ENCODE measurements at regions not wholly inside any gene's neighbourhood (a gene's known extent, or its start where the extent isn't known, plus 50 kb on each side); places are given as distances from the start of the nearest gene placed in this dataset.

DNA sequence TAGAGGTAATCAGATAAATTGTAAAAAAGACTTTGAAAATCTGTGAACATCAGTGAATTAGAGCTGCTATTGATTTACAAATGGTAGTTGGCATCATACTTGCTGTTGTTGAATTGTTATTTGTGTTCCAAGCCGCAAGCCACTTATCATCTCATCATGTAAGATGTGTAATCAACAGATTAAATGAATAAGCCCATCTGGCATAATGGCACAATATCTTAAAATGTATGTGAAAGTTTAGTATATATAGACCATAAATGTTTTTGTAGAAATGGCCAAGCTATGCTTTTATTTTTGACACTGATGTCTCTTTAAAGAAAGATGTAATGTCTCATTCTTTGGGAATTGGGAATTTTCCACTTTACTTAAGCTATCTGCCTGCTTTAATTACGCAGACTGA, 682.6 kb upstream of the GNPDA2 start:
- TF ChIP-seq, protein P1, sequence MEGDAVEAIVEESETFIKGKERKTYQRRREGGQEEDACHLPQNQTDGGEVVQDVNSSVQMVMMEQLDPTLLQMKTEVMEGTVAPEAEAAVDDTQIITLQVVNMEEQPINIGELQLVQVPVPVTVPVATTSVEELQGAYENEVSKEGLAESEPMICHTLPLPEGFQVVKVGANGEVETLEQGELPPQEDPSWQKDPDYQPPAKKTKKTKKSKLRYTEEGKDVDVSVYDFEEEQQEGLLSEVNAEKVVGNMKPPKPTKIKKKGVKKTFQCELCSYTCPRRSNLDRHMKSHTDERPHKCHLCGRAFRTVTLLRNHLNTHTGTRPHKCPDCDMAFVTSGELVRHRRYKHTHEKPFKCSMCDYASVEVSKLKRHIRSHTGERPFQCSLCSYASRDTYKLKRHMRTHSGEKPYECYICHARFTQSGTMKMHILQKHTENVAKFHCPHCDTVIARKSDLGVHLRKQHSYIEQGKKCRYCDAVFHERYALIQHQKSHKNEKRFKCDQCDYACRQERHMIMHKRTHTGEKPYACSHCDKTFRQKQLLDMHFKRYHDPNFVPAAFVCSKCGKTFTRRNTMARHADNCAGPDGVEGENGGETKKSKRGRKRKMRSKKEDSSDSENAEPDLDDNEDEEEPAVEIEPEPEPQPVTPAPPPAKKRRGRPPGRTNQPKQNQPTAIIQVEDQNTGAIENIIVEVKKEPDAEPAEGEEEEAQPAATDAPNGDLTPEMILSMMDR (IDR thresholded peaks at IDR 0.05): no peak

DNA sequence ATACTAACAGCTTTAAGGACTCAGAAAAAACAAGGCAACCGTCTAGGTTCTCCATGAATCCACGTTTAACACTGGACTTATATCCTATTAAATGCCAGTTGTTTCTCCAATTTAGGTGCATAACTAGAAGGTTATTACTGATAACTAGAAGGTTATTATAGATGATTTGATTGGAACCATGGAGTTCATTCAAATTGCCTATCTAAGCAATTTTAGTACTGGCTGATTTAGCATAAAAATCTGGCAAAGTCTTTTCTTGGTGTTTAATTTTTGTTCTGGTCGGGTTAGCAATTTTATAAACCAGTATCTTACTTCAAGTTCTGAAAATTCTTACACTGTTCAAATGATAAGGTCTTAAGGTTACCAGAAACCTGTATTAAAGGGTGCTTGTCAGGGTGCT, 672.8 kb upstream of the GNPDA2 start:
- TF ChIP-seq, protein P1 (IDR thresholded peaks at IDR 0.05): no peak

DNA sequence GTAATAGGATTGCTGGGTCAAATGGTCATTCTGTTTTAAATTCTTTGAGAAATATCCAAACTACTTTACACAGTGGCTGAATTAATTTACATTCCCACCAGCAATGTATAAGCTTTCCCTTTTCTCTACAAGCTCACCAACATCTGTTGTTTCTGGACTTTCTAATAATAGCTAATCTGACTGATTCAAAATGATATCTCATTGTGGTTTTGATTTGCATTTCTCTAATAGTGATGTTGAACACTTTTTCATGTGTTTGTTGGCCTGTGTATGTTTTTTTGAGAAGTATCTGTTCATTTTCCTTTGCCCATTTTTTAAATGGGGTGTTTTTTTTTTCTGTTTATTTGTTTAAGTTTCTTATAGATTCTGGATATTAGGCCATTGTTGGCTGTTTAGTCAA, 659.0 kb upstream of the GNPDA2 start:
- TF ChIP-seq, protein P1 (IDR thresholded peaks at IDR 0.05): no peak

DNA sequence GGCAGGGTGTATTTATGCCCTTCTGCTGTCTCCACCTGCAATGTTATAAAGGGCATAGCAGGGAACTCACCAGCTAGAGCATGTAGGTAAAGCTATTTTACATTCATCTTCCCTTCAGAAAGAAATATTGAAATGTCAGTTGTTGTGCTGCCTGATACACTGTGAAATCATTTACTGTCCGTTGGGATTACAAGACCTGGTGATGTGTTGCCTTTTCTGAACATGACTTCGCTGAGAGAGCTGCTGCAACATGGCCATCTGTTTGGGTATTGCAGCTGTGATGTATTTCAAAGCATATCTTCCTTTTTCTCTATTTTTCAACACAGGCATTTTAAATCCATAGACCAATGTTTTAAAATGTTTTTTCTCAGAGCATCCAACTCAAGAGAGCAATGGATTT, 644.1 kb upstream of the GNPDA2 start:
- TF ChIP-seq, protein P1 (IDR thresholded peaks at IDR 0.05): no peak

DNA sequence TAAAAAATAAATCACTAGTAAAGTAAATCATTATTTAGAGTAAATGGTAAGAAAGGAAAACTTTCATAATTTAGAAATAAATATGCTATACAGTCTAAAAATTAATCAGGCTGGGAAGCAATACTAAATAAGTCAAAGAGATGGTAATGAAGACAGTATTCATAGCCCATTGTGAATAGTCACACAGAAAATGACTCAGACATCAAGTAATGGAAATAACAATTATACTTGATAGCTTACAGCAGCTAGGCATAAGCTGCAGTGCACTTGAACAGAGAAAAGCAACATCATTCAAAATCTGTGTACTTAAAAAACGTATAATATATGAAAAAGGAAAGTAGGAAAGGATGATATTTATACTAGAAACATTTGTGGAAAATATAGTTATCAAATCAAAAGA, 642.5 kb upstream of the GNPDA2 start:
- TF ChIP-seq, protein P1 (IDR thresholded peaks at IDR 0.05): no peak

DNA sequence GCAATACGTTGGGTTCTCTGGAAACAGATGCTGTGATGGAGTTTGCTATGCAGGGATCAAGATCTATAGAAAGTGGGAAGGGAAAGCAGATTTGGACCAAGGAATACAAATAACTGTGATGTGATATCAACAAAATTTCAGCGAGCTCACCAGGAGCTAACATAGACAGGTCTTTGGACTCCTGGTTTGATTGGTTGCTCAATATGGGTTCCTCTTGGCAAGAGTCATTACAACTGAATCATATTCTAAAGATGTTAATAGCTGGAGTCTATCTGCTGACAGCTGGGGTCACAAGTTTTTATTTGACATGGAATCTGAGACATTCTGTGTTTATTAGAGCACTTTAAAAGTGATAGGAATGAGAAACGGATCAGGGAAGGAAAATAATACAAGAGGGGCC, 637.6 kb upstream of the GNPDA2 start:
- TF ChIP-seq, protein P1 (IDR thresholded peaks at IDR 0.05): no peak

DNA sequence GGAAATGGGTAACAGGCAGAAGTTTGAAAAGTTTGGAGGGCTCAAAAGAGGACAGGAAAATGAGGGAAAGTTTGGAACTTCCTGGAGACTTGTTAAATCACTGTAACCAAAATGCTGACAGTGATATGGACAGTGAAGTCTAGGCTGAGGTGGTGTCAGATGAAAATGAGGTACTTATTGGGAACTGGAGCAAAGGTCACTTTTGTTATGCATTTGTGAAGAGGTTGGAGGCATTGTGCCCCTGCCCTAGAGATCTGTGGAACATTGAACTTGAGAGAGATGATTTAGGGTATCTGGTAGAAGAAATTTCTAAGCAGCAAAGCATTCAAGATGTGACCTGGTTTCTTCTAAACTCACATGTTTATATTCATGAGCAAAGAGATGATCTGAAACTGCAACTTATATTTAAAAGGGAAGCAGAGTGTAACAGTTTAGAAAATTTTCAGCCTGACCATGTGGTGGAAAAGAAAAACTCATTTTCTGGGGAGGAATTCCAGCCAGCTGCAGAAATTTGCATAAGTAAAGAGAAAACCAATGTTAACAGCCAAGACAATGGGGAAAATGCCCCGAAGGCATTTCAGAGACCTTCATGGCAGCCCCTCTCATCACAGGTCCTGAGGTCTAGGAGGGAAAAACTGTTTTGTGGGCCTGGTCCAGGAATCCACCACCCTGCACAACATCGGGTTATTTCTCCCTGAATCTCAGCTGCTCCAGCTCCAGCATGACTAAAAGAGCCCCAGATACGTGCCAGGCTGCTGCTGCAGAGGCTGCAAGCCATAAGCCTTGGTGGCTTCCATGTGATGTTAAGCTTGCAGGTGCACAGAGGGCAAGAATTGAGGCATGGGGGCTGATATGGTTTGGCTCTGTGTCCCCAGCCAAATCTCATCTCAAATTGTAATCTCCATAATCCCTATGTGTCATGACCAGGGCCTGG, 632.5 kb upstream of the GNPDA2 start:
- TF ChIP-seq, protein P1 (IDR thresholded peaks at IDR 0.05): no peak
